ENCODE measurements at regions not wholly inside any gene's neighbourhood (a gene's known extent, or its start where the extent isn't known, plus 50 kb on each side); places are given as distances from the start of the nearest gene placed in this dataset.

DNA sequence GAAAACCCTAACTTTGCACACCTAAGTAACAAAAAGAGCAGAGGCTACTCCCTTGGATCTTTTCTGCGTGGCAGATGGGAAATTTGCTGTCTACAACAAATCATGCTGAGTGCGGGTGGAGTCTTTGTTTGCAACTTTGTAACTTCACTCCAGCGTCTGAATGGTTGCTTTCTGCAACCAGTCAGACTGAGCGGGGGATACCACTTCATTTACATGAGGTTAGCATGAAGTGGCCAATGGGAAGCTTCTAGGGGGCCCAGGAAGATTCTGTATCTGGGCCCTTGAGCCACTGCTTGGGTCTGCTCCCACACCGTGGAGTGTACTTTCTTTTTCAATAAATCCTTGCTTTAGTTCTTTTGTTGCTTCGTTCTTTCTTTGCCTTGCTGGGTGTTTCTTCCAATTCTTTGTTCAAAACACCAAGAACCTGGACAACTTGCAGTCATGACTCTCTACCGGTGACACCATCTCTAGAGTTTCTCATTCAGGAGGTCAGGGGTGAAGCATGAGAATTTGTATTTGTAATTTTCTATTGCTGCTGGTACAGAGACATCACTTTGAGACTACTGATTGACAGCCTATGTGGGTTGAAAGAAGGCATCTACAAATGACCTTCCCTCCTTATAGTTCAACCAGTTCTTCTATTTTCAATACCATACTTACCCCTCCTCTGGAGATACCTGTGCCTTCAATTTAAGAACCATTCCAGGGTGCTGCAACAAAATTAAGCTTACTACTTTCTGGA, 55.8 kb upstream of the RC3H1 start:
- H3K27ac ChIP-seq, result peak overlapping the region; percentile 26
- TF ChIP-seq, protein P1, sequence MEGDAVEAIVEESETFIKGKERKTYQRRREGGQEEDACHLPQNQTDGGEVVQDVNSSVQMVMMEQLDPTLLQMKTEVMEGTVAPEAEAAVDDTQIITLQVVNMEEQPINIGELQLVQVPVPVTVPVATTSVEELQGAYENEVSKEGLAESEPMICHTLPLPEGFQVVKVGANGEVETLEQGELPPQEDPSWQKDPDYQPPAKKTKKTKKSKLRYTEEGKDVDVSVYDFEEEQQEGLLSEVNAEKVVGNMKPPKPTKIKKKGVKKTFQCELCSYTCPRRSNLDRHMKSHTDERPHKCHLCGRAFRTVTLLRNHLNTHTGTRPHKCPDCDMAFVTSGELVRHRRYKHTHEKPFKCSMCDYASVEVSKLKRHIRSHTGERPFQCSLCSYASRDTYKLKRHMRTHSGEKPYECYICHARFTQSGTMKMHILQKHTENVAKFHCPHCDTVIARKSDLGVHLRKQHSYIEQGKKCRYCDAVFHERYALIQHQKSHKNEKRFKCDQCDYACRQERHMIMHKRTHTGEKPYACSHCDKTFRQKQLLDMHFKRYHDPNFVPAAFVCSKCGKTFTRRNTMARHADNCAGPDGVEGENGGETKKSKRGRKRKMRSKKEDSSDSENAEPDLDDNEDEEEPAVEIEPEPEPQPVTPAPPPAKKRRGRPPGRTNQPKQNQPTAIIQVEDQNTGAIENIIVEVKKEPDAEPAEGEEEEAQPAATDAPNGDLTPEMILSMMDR (conservative IDR thresholded peaks at IDR 0.05), result no peak

DNA sequence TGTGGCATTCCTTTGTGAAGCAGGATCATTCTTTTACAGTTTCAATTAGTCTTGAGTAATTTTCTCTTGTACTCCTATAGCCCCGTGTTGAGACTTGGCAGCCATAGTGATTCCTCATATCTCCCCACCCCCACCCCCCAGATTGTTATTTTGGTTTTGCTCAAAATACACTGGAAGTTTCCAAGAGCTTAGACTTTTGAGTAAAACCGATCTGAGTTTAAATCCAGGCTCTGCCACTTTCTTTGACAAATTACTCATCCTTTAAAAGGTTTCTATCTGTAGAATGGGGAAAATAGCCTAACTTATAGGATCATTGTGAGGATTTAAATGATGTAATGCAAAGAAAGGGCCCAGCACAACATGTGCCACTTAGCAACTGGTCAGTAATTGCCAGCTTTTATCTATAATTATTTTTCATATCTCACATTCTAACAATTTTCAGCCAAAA, 53.1 kb upstream of the RC3H1 start:
- TF ChIP-seq, protein P1 (conservative IDR thresholded peaks at IDR 0.05), result no peak
- peak overlapping the region; percentile 94 for H3K27ac ChIP-seq

GRCh38 chr1:174074757-174075156, 52.6 kb upstream of the RC3H1 start:
- H3K27ac ChIP-seq, result peak overlapping the region; percentile 94
- TF ChIP-seq, protein P1 (conservative IDR thresholded peaks at IDR 0.05), result peak; percentile 71

DNA sequence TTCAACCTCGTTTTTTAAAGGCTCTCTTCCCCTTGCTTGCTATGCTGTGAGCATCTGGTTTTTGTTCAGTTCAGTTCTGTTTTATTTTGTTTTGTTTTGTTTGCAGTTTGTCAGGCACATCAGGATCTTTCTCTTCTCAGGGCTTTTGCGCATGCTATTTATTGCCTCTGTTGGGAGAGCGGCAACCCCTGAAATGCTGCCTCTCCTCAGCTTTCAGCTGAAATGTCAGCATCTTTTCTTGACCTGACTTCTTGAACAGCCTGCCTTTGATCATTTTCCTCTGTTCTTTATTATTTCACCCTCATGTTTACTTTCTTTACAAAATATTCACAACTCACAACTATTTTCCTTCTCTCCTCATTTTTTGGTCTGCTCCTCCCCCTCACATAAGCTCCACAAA, 50.4 kb upstream of the RC3H1 start:
- H3K27ac ChIP-seq, result peak overlapping the region; percentile 8; the same call in 1 of the 2 replicates
- TF ChIP-seq, protein P1 (conservative IDR thresholded peaks at IDR 0.05), result no peak

All from VCaP (cell line).